Calu3 (cell line): ENCODE measurements at regions not wholly inside any gene's neighbourhood (a gene's known extent, or its start where the extent isn't known, plus 50 kb on each side); places are given as distances from the start of the nearest gene placed in this dataset.

Source experiments
- BruUV-seq: library from RNA; stranded (reverse); fragments of 400-500 nt; replicated peaks from 2 replicates; lab custom pipeline; 2021; lab: Mats Ljungman, UMichigan
- CTCF ChIA-PET: fragments of 300-600 bp; sonication (Branson Sonifier 250); formaldehyde crosslinking; loops from one replicate; lab custom pipeline; 2022; ENCODE audit warnings: antibody characterized with exemption; lab: Charles Lee
- DNase-seq: peaks from one replicate; pipeline ENCODE4 v3.0.0; 2022
- H3K27ac Mint-ChIP-seq: one replicate; pipeline ENCODE4 v1.8.0; 2022; ENCODE audit warnings: mixed read lengths; ENCODE audit not compliant: unreplicated experiment
- H3K27me3 Mint-ChIP-seq: one replicate; pipeline ENCODE4 v1.8.0; 2022; ENCODE audit warnings: mixed read lengths; ENCODE audit not compliant: unreplicated experiment
- H3K36me3 Mint-ChIP-seq: one replicate; pipeline ENCODE4 v1.8.0; 2022; ENCODE audit warnings: mild to moderate bottlenecking, moderate library complexity, mixed read lengths; ENCODE audit not compliant: insufficient read depth, unreplicated experiment
- H3K4me1 Mint-ChIP-seq: one replicate; pipeline ENCODE4 v1.8.0; 2022; ENCODE audit warnings: mild to moderate bottlenecking, low read depth, mixed read lengths; ENCODE audit not compliant: unreplicated experiment
- H3K4me3 Mint-ChIP-seq: one replicate; pipeline ENCODE4 v1.8.0; 2022; ENCODE audit warnings: mild to moderate bottlenecking, low read depth, moderate library complexity, mixed read lengths; ENCODE audit not compliant: unreplicated experiment
- H3K9me3 Mint-ChIP-seq: one replicate; pipeline ENCODE4 v1.8.0; 2022; ENCODE audit warnings: low read depth, mixed read lengths; ENCODE audit not compliant: unreplicated experiment
- intact Hi-C: fragments of 100-400 bp; cut with micrococcal nuclease; formaldehyde crosslinking; loops from one replicate; pipeline ENCODE4 v1.10.0; 2022; ENCODE audit not compliant: unreplicated experiment
- TF ChIP-seq, protein P1 (sequence below): fragments of 200-600 bp; IDR thresholded peaks from one replicate; pipeline ENCODE4 v1.8.0; 2022; ENCODE audit warnings: antibody characterized with exemption; ENCODE audit not compliant: unreplicated experiment

DNA sequence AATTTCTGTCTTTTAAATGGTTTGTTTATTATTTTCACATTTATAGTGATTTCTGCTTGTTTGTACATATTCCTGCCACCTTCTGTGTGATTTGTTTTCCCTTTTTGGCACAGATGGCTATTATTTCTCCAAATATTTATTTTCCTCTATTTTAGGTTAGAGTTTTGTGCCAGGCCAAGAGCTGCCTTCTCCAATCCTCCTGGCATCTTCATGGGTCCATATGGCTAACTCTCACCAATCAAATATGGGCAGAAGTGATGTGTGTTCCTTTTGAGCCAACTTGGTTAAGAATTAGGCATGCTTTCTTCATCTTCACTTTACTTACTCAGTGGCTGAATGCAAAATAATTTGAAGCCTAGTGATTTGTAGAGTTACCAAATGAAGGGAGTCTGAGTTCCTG is 697.1 kb upstream of the CELF4 start:
- Mint-ChIP-seq H3K27me3 (no peaks in the 10 kb centered on the region), H3K27ac (no peak overlapping the region), H3K9me3 (no peaks in the 10 kb centered on the region), H3K36me3 (no peaks in the 10 kb centered on the region), H3K4me1 (no peaks in the 10 kb centered on the region), H3K4me3 (no peak overlapping the region)
- TF ChIP-seq, protein P1, sequence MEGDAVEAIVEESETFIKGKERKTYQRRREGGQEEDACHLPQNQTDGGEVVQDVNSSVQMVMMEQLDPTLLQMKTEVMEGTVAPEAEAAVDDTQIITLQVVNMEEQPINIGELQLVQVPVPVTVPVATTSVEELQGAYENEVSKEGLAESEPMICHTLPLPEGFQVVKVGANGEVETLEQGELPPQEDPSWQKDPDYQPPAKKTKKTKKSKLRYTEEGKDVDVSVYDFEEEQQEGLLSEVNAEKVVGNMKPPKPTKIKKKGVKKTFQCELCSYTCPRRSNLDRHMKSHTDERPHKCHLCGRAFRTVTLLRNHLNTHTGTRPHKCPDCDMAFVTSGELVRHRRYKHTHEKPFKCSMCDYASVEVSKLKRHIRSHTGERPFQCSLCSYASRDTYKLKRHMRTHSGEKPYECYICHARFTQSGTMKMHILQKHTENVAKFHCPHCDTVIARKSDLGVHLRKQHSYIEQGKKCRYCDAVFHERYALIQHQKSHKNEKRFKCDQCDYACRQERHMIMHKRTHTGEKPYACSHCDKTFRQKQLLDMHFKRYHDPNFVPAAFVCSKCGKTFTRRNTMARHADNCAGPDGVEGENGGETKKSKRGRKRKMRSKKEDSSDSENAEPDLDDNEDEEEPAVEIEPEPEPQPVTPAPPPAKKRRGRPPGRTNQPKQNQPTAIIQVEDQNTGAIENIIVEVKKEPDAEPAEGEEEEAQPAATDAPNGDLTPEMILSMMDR = no peak
- CTCF ChIA-PET = no interaction called here
- BruUV-seq = no TSS peak
- DNase-seq = no peak
- intact Hi-C loops = no loop called here

DNA sequence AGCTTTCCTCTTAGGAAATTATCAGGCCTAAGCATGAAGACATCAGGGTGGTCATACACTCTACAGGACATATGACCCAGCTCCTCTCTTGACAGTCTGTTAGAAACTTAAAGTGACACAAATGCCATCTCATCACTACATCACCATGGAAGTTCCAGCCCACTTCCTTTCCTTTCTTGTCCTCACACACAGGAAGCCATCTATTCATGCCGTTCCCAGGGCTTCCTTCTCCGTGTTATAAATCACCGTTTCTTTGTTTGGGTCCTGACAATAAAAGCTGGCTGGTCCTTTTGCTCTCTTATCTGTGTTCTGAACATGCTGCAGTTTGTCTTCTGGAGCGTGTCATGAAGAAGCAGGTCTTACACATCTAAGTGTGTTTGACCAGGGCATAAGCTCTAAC is 692.1 kb upstream of the CELF4 start:
- Mint-ChIP-seq H3K36me3 (no peaks in the 10 kb centered on the region), H3K27ac (no peak overlapping the region), H3K4me1 (no peaks in the 10 kb centered on the region), H3K4me3 (no peak overlapping the region), H3K9me3 (no peaks in the 10 kb centered on the region), H3K27me3 (no peaks in the 10 kb centered on the region)
- no TSS peak for BruUV-seq
- CTCF ChIA-PET = no interaction called here
- intact Hi-C loops = no loop called here
- TF ChIP-seq, protein P1 = no peak
- DNase-seq = no peak

DNA sequence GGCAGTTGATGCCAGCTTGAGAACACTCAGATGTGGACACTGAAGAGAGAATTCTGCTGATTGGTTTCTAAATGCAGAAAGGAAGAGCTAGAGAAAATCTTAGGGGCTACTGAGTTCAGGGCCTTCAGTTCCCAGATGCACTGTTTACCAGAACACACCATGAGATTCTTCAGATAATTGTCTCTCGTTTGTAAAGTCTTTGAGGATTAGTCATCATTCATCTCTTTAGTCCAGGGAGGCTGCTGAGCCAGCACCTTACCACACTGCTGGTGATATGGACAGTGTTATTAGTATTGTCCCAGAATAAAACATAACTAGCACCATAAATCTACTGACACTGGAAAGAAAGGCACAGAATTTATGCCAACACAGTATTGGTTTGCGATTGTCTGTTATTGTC is 690.8 kb upstream of the CELF4 start:
- CTCF ChIA-PET = no interaction called here
- Mint-ChIP-seq H3K36me3 (no peaks in the 10 kb centered on the region), H3K9me3 (no peaks in the 10 kb centered on the region), H3K4me1 (no peaks in the 10 kb centered on the region), H3K27ac (no peak overlapping the region), H3K4me3 (no peak overlapping the region), H3K27me3 (no peaks in the 10 kb centered on the region)
- TF ChIP-seq, protein P1 = no peak
- no peak for DNase-seq
- BruUV-seq = no TSS peak
- intact Hi-C loops = no loop called here

DNA sequence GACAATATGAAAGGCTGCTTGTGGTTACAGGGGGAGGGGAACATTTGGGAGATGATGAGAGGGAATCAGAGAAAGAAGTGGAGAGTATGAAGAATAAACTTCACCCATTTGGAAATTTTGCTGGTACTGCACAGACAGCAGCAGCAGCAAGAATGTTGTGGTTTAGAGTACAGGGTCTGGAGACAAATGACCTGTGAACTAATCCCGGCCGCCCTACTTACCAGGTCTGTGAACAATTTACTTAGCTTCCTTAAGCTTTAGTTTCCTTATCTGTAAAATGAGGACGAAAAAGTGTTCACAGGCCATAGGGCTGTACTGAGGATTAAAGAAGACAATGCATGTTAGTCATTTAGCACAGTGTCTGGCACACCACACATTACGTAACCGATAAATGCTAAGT is 685.4 kb upstream of the CELF4 start:
- Mint-ChIP-seq H3K4me3 (no peak overlapping the region), H3K9me3 (no peaks in the 10 kb centered on the region), H3K27ac (no peak overlapping the region), H3K4me1 (no peaks in the 10 kb centered on the region), H3K36me3 (no peaks in the 10 kb centered on the region), H3K27me3 (no peaks in the 10 kb centered on the region)
- BruUV-seq = no TSS peak
- DNase-seq = no peak
- TF ChIP-seq, protein P1 = no peak
- intact Hi-C loops = no loop called here
- CTCF ChIA-PET = no interaction called here
